ENCODE measurements at regions not wholly inside any gene's neighbourhood (a gene's known extent, or its start where the extent isn't known, plus 50 kb on each side); places are given as distances from the start of the nearest gene placed in this dataset.

DNA sequence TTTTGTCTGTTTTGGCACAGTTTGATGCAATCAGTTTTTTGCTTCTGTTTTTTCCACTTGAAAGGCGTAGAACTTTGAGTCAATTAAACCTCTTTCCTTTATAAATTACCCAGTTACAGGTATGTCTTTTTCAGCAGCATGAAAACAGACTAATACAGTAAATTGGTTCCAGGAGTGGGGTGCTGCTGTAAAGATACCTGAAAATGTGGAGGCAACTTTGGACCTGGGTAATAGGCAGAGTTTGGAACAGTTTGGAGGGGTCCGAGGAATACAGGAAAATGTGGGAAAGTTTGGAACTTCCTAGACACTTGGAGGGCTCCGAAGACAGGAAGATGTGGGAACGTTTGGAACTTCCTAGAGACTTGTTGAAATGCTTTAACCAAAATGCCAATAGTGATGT lies 2022.2 kb downstream of the MAT2B start:
- Histone ChIP-seq H3K4me3 (ENCODE audit: low read depth in 1 of 2, low read length in 2 of 2) (no peak overlapping the region), H3K9me3 (ENCODE audit: control insufficient read depth in 2 of 2, insufficient read depth in 1 of 2, low read depth in 1 of 2, low read length in 1 of 2) (peaks cover 0 to 2% of the 10 kb centered on the region in 2 donors), H3K27me3 (ENCODE audit: control insufficient read depth in 1 of 2, insufficient read depth in 2 of 2, low read length in 2 of 2) (no peaks in the 10 kb centered on the region), H3K4me1 (ENCODE audit: control insufficient read depth in 2 of 2, insufficient read depth in 2 of 2, low read length in 1 of 2) (no peaks in the 10 kb centered on the region), H3K27ac (ENCODE audit: low read depth in 2 of 2, low read length in 1 of 2) (no peak overlapping the region), H3K36me3 (ENCODE audit: control insufficient read depth in 2 of 2, insufficient read depth in 2 of 2, low read length in 1 of 2) (no peaks in the 10 kb centered on the region)
- 77 to 85% methylated on average over 4 of the region's 4 CpGs for WGBS, 2 donors

DNA sequence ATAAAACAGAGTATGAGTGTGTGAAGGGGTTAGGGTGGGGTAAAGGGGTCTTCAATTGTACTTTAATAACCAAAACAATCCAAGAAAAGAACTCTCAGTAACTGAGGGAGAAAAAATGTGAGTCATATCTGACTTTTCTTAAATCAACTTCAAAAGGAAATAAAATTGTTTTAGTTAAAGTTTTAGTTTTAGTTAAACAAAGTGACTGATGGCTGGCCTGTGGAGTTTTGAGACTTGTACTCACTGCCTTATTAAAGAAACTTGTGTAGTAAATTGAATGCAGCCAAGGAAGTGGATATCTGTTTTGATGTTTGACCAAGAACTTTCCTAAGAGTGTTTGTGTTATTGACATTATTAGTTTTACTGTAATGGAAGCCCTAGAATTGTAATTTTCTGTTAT lies 2032.6 kb downstream of the MAT2B start:
- Histone ChIP-seq H3K27ac (ENCODE audit: low read depth in 2 of 2, low read length in 1 of 2) (no peak overlapping the region), H3K9me3 (ENCODE audit: control insufficient read depth in 2 of 2, insufficient read depth in 1 of 2, low read depth in 1 of 2, low read length in 1 of 2) (peaks cover 0 to 3% of the 10 kb centered on the region in 2 donors), H3K4me3 (ENCODE audit: low read depth in 1 of 2, low read length in 2 of 2) (no peak overlapping the region), H3K27me3 (ENCODE audit: control insufficient read depth in 1 of 2, insufficient read depth in 2 of 2, low read length in 2 of 2) (no peaks in the 10 kb centered on the region), H3K4me1 (ENCODE audit: control insufficient read depth in 2 of 2, insufficient read depth in 2 of 2, low read length in 1 of 2) (no peaks in the 10 kb centered on the region), H3K36me3 (ENCODE audit: control insufficient read depth in 2 of 2, insufficient read depth in 2 of 2, low read length in 1 of 2) (no peaks in the 10 kb centered on the region)

DNA sequence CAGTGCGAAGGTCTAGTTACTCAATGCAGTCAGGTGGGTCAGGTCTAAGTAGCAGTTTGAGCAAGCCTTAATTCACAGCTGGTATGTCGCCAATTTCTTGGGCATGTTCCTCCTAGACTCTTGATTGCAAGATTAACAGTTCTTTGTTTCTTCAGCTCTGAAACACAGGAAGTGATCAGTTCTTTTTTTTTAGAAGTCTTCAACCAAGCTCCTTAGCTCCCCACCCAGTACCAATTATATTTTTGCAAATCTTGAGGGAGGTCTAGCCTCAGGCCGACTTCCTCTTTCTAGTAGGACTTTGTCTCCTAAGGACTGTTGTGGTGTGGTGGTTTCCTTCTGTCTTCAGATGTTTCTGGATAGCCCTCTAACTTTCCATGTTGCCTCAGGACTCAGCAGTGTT lies 2054.2 kb downstream of the MAT2B start:
- Histone ChIP-seq H3K9me3 (ENCODE audit: control insufficient read depth in 2 of 2, insufficient read depth in 1 of 2, low read depth in 1 of 2, low read length in 1 of 2) (no peaks in the 10 kb centered on the region), H3K4me1 (ENCODE audit: control insufficient read depth in 2 of 2, insufficient read depth in 2 of 2, low read length in 1 of 2) (no peaks in the 10 kb centered on the region), H3K4me3 (ENCODE audit: low read depth in 1 of 2, low read length in 2 of 2) (no peak overlapping the region), H3K27me3 (ENCODE audit: control insufficient read depth in 1 of 2, insufficient read depth in 2 of 2, low read length in 2 of 2) (no peaks in the 10 kb centered on the region), H3K27ac (ENCODE audit: low read depth in 2 of 2, low read length in 1 of 2) (no peak overlapping the region), H3K36me3 (ENCODE audit: control insufficient read depth in 2 of 2, insufficient read depth in 2 of 2, low read length in 1 of 2) (no peaks in the 10 kb centered on the region)
- WGBS, 2 donors, result 79 to 80% methylated on average over 3 of the region's 3 CpGs

DNA sequence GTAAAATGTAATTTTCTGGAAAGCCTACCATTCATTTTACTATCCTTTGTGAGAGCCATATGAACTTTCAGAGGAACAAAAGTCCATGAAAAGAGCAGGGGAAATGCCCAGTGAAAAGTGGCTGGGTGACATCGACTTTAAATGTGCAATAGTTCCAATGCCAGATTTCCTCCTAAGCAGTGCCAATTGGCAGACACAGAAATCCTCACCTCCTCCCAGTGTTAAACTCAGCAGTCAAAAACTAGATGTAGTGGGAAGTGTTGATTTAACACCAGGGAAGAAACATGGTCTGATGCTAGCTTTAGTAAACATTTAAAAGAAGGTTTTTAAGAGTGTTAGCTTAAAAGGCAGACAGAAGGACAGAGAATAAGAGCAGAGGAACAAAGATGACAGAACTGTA lies 2055.2 kb downstream of the MAT2B start:
- Histone ChIP-seq H3K27me3 (ENCODE audit: control insufficient read depth in 1 of 2, insufficient read depth in 2 of 2, low read length in 2 of 2) (no peaks in the 10 kb centered on the region), H3K4me1 (ENCODE audit: control insufficient read depth in 2 of 2, insufficient read depth in 2 of 2, low read length in 1 of 2) (no peaks in the 10 kb centered on the region), H3K27ac (ENCODE audit: low read depth in 2 of 2, low read length in 1 of 2) (no peak overlapping the region), H3K9me3 (ENCODE audit: control insufficient read depth in 2 of 2, insufficient read depth in 1 of 2, low read depth in 1 of 2, low read length in 1 of 2) (no peaks in the 10 kb centered on the region), H3K4me3 (ENCODE audit: low read depth in 1 of 2, low read length in 2 of 2) (no peak overlapping the region), H3K36me3 (ENCODE audit: control insufficient read depth in 2 of 2, insufficient read depth in 2 of 2, low read length in 1 of 2) (no peaks in the 10 kb centered on the region)
- 27 to 53% methylated on average over 1 of the region's 1 CpG for whole genome bisulfite sequencing, 2 donors

DNA sequence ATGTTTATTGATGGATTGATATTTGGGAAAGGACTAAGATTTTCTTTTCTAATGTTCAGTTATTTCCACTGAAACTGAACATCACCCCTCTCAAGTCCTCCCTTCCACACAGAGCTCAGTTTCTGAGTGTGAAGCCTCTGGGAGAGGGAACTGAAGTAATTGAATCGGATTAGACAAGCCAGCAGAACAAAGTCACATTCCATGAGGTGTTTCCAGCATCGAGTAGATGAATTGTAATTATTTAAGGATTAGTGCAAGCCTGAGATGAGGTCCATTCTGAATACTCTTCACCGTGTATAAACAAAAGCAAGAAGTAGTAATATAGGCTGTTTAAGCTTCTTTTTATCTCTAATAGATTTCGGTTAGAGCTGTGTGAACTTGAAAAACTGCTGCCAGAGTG lies 2060.5 kb downstream of the MAT2B start:
- Histone ChIP-seq H3K9me3 (ENCODE audit: control insufficient read depth in 2 of 2, insufficient read depth in 1 of 2, low read depth in 1 of 2, low read length in 1 of 2) (peaks cover 0 to 6% of the 10 kb centered on the region in 2 donors), H3K4me1 (ENCODE audit: control insufficient read depth in 2 of 2, insufficient read depth in 2 of 2, low read length in 1 of 2) (no peaks in the 10 kb centered on the region), H3K36me3 (ENCODE audit: control insufficient read depth in 2 of 2, insufficient read depth in 2 of 2, low read length in 1 of 2) (no peaks in the 10 kb centered on the region), H3K27ac (ENCODE audit: low read depth in 2 of 2, low read length in 1 of 2) (no peak overlapping the region), H3K27me3 (ENCODE audit: control insufficient read depth in 1 of 2, insufficient read depth in 2 of 2, low read length in 2 of 2) (no peaks in the 10 kb centered on the region), H3K4me3 (ENCODE audit: low read depth in 1 of 2, low read length in 2 of 2) (no peak overlapping the region)
- 29 to 32% methylated on average over 4 of the region's 4 CpGs for WGBS, 2 donors

DNA sequence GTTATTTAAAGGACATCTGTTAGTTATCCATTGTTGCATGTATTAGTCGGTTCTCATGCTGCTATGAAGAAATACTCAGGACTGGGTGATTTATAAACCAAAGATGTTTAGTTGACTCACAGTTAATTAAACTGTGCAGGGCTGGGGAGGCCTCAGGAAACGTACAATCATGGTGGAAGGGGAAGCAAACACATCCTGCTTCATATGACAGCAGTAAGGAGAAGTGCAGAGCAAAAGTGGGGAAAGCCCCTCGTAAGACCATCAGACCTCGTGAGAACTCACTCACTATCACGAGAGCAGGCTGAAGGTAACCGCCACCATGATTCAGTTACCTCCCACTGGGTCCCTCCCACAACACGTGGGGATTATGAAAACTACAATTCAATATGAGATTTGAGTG lies 2064.1 kb downstream of the MAT2B start:
- Histone ChIP-seq H3K27ac (ENCODE audit: low read depth in 2 of 2, low read length in 1 of 2) (no peak overlapping the region), H3K4me3 (ENCODE audit: low read depth in 1 of 2, low read length in 2 of 2) (no peak overlapping the region), H3K27me3 (ENCODE audit: control insufficient read depth in 1 of 2, insufficient read depth in 2 of 2, low read length in 2 of 2) (no peaks in the 10 kb centered on the region), H3K36me3 (ENCODE audit: control insufficient read depth in 2 of 2, insufficient read depth in 2 of 2, low read length in 1 of 2) (no peaks in the 10 kb centered on the region), H3K4me1 (ENCODE audit: control insufficient read depth in 2 of 2, insufficient read depth in 2 of 2, low read length in 1 of 2) (no peaks in the 10 kb centered on the region), H3K9me3 (ENCODE audit: control insufficient read depth in 2 of 2, insufficient read depth in 1 of 2, low read depth in 1 of 2, low read length in 1 of 2) (peaks cover 0 to 8% of the 10 kb centered on the region in 2 donors)
- 70 to 73% methylated on average over 7 of the region's 7 CpGs for WGBS, 2 donors

DNA sequence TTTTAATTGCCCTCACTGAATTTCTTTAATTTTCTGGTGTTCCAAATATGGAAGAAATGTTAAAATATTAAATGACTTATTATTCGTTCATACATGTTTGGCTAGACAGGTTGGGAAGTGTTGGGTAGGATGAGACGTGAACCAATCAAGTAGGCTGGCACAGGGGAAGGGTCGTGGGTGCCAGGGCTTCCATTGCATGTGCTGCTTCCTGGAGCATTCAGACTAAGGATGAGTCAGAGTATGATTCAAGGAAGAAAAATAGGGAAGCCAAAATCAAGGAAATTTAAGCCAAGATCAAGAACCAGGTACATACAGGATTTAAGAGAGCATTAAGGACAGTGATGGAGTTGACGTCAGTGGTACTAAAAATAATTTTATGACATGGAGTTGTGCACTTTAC lies 2068.0 kb downstream of the MAT2B start:
- H3K9me3 ChIP-seq (ENCODE audit: control insufficient read depth in 2 of 2, insufficient read depth in 1 of 2, low read depth in 1 of 2, low read length in 1 of 2), result peaks cover 0 to 8% of the 10 kb centered on the region in 2 donors
- 51 to 60% methylated on average over 4 of the region's 4 CpGs for WGBS, 2 donors
- no peaks in the 10 kb centered on the region for H3K27me3 ChIP-seq (ENCODE audit: control insufficient read depth in 1 of 2, insufficient read depth in 2 of 2, low read length in 2 of 2)
- H3K27ac ChIP-seq (ENCODE audit: low read depth in 2 of 2, low read length in 1 of 2), result no peak overlapping the region
- H3K4me1 ChIP-seq (ENCODE audit: control insufficient read depth in 2 of 2, insufficient read depth in 2 of 2, low read length in 1 of 2), result no peaks in the 10 kb centered on the region
- H3K4me3 ChIP-seq (ENCODE audit: low read depth in 1 of 2, low read length in 2 of 2), result no peak overlapping the region
- H3K36me3 ChIP-seq (ENCODE audit: control insufficient read depth in 2 of 2, insufficient read depth in 2 of 2, low read length in 1 of 2), result no peaks in the 10 kb centered on the region

DNA sequence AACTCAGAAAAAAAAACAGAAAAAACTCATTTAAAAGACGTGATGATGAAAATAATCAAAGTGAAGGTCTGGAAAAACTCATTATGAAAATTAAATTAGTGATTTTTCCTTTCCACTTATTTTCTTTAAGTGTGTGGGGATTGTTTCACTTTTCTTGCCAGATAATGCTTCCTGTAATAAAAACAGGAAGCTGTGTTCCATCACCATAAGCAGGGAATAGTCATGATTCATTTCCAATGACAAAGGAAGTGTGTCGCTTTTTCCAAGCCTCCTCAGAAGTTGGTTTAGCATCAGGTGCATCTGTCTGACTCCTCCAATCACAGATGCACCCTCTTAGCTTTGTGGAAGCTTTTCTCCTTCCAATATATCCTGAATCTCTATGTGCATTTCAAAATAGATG lies 2068.7 kb downstream of the MAT2B start:
- Histone ChIP-seq H3K27me3 (ENCODE audit: control insufficient read depth in 1 of 2, insufficient read depth in 2 of 2, low read length in 2 of 2) (no peaks in the 10 kb centered on the region), H3K4me1 (ENCODE audit: control insufficient read depth in 2 of 2, insufficient read depth in 2 of 2, low read length in 1 of 2) (no peaks in the 10 kb centered on the region), H3K36me3 (ENCODE audit: control insufficient read depth in 2 of 2, insufficient read depth in 2 of 2, low read length in 1 of 2) (no peaks in the 10 kb centered on the region), H3K27ac (ENCODE audit: low read depth in 2 of 2, low read length in 1 of 2) (no peak overlapping the region), H3K4me3 (ENCODE audit: low read depth in 1 of 2, low read length in 2 of 2) (no peak overlapping the region), H3K9me3 (ENCODE audit: control insufficient read depth in 2 of 2, insufficient read depth in 1 of 2, low read depth in 1 of 2, low read length in 1 of 2) (peaks cover 0 to 8% of the 10 kb centered on the region in 2 donors)
- WGBS, 2 donors, result 55 to 64% methylated on average over 2 of the region's 2 CpGs

DNA sequence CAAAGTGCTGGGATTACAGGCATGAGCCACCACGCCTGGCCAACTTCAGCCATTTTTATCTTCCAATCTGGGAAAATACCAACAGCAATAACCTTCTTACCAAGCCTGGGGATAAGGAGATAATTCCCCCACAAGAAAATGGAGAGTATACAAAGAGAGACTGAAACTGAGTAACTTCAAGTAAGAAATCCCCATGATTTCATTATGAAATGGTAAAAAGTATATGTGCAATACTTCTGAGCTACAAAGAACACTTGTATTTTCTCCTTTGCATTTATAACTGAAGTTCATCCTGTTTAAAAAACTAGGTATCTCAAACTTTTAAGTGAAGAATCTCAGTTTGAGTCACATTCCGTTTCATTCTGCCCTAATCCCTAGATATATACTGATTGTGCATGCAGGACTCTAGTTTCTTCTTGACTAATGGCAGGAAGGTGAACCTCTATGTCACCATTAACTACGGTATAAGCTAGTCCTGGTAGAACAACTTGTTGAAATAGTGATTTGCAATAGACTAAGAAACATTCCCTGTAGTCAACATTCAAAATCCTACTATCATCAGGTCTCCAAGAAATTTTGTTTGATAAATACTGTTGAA lies 2071.4 kb downstream of the MAT2B start:
- no peaks in the 10 kb centered on the region for H3K27me3 ChIP-seq (ENCODE audit: control insufficient read depth in 1 of 2, insufficient read depth in 2 of 2, low read length in 2 of 2)
- H3K9me3 ChIP-seq (ENCODE audit: control insufficient read depth in 2 of 2, insufficient read depth in 1 of 2, low read depth in 1 of 2, low read length in 1 of 2), result peaks cover 0 to 2% of the 10 kb centered on the region in 2 donors
- H3K4me1 ChIP-seq (ENCODE audit: control insufficient read depth in 2 of 2, insufficient read depth in 2 of 2, low read length in 1 of 2), result no peaks in the 10 kb centered on the region
- no peaks in the 10 kb centered on the region for H3K36me3 ChIP-seq (ENCODE audit: control insufficient read depth in 2 of 2, insufficient read depth in 2 of 2, low read length in 1 of 2)
- H3K4me3 ChIP-seq (ENCODE audit: low read depth in 1 of 2, low read length in 2 of 2), result no peak overlapping the region
- H3K27ac ChIP-seq (ENCODE audit: low read depth in 2 of 2, low read length in 1 of 2), result no peak overlapping the region
- 70 to 74% methylated on average over 3 of the region's 3 CpGs for WGBS, 2 donors

DNA sequence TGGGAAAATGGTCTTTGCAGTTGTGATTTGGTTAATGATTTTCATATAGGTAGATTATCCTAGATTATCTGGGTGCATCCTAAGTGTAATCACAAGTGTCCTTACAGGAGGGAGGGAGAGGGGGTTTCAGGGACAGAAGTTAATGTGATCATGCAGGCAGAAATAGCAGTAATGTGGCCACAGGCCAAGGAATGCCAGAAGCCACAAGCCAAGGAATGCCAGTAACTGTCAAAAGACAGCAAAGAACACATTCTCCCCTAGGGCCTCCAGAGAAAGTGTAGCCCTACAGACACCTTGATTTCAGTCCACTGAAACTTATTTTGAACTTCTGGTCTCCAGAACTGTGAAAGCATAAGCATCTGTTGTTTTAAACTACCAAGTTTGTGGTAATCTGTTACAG lies 2074.5 kb downstream of the MAT2B start:
- no peaks in the 10 kb centered on the region for H3K4me1 ChIP-seq (ENCODE audit: control insufficient read depth in 2 of 2, insufficient read depth in 2 of 2, low read length in 1 of 2)

More for the DNA sequence above, 2074.5 kb downstream of the MAT2B start:
- H3K27me3 ChIP-seq (ENCODE audit: control insufficient read depth in 1 of 2, insufficient read depth in 2 of 2, low read length in 2 of 2), result no peaks in the 10 kb centered on the region
- H3K4me3 ChIP-seq (ENCODE audit: low read depth in 1 of 2, low read length in 2 of 2), result no peak overlapping the region
- H3K27ac ChIP-seq (ENCODE audit: low read depth in 2 of 2, low read length in 1 of 2), result no peak overlapping the region
- no peaks in the 10 kb centered on the region for H3K9me3 ChIP-seq (ENCODE audit: control insufficient read depth in 2 of 2, insufficient read depth in 1 of 2, low read depth in 1 of 2, low read length in 1 of 2)
- no peaks in the 10 kb centered on the region for H3K36me3 ChIP-seq (ENCODE audit: control insufficient read depth in 2 of 2, insufficient read depth in 2 of 2, low read length in 1 of 2)
